Lower lobe of right lung (tissue), 2 donors: ENCODE measurements at regions not wholly inside any gene's neighbourhood (a gene's known extent, or its start where the extent isn't known, plus 50 kb on each side); places are given as distances from the start of the nearest gene placed in this dataset.

Source experiments
- ATAC-seq, 2 donors: fragments of 200-7000 bp; cut with Tn5 transposase; one replicate each; pipeline ENCODE4 v1.9.1; 2020 to 2022; ENCODE audit warnings: mild to moderate bottlenecking in 2 of 2, moderate library complexity in 2 of 2
- DNase-seq: peaks from one replicate; pipeline ENCODE4 v3.0.0-alpha.2; 2020
- H3K27ac ChIP-seq: fragments of 200-600 bp; one replicate; pipeline ENCODE4 v1.8.0; 2022
- H3K27me3 ChIP-seq: fragments of 200-600 bp; one replicate; pipeline ENCODE4 v1.8.0; 2022; ENCODE audit warnings: low read depth
- H3K36me3 ChIP-seq: fragments of 200-600 bp; one replicate; pipeline ENCODE4 v1.8.0; 2022; ENCODE audit warnings: mild to moderate bottlenecking
- H3K4me1 ChIP-seq: fragments of 200-600 bp; one replicate; pipeline ENCODE4 v1.8.0; 2022
- H3K4me3 ChIP-seq: fragments of 200-600 bp; one replicate; pipeline ENCODE4 v1.8.0; 2022; ENCODE audit warnings: mild to moderate bottlenecking
- H3K9me3 ChIP-seq: fragments of 200-600 bp; one replicate; pipeline ENCODE4 v1.8.0; 2022
- intact Hi-C: fragments of 100-400 bp; cut with DNase I; formaldehyde crosslinking; loops from one replicate; pipeline ENCODE4 v1.11.0; 2022
- TF ChIP-seq, protein P1 (sequence below): fragments of 200-600 bp; IDR thresholded peaks from one replicate; pipeline ENCODE4 v1.8.0; 2022; ENCODE audit warnings: antibody characterized with exemption, mild to moderate bottlenecking
- donor health status: DM: no; HTN: yes; CAD: no; lungs with severe emphysema.

DNA sequence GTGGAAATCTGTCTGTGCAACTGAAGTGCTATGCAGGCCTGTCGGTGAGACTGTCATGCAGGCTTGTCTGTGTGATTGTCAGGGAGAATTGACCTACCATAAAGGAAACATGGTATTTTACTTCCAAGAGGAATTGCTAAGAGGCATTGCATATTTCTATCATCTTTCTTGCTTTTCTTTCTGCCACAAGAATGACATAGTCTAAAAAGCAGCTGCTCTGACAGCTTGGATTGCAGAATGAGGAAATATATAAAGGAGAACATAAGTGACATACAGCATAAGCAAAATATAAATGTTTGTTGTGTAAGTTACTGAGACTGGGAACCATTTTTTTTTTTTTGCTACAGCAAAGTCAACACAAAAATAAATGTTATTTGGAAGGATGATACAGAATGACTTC is 105.1 kb downstream of the MANEA start:
- Histone ChIP-seq H3K27me3 (no peaks in the 10 kb centered on the region), H3K9me3 (no peaks in the 10 kb centered on the region), H3K27ac (no peak overlapping the region), H3K4me3 (no peak overlapping the region), H3K4me1 (no peaks in the 10 kb centered on the region), H3K36me3 (no peaks in the 10 kb centered on the region)
- intact Hi-C loops, result no loop called here
- TF ChIP-seq, protein P1, sequence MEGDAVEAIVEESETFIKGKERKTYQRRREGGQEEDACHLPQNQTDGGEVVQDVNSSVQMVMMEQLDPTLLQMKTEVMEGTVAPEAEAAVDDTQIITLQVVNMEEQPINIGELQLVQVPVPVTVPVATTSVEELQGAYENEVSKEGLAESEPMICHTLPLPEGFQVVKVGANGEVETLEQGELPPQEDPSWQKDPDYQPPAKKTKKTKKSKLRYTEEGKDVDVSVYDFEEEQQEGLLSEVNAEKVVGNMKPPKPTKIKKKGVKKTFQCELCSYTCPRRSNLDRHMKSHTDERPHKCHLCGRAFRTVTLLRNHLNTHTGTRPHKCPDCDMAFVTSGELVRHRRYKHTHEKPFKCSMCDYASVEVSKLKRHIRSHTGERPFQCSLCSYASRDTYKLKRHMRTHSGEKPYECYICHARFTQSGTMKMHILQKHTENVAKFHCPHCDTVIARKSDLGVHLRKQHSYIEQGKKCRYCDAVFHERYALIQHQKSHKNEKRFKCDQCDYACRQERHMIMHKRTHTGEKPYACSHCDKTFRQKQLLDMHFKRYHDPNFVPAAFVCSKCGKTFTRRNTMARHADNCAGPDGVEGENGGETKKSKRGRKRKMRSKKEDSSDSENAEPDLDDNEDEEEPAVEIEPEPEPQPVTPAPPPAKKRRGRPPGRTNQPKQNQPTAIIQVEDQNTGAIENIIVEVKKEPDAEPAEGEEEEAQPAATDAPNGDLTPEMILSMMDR, result no peak
- ATAC-seq (no peak), DNase-seq (no peak)

DNA sequence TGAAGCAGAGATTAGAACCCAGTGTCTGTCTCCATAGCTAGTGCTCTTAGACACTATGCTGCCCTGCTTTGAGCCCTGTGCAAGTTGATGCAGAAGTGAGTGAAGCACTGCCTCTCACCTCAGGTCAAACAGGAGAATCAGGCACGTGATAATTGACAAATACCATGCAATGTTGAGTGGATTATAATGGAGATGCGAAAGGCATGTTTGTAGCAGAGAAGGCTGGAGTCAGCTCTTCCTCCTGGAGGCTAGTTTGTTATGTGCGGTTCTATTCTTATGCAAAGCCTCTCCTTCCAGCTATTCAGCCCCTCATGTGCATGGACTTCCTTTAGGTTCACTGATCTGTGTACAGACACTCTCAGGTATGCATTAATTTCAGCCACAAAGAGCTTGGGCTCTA is 108.5 kb downstream of the MANEA start:
- Histone ChIP-seq H3K4me1 (no peaks in the 10 kb centered on the region), H3K27ac (no peak overlapping the region), H3K4me3 (no peak overlapping the region), H3K36me3 (no peaks in the 10 kb centered on the region), H3K27me3 (no peaks in the 10 kb centered on the region), H3K9me3 (no peaks in the 10 kb centered on the region)
- ATAC-seq, result no peak
- TF ChIP-seq, protein P1, result no peak
- DNase-seq, result no peak
- intact Hi-C loops, result no loop called here

DNA sequence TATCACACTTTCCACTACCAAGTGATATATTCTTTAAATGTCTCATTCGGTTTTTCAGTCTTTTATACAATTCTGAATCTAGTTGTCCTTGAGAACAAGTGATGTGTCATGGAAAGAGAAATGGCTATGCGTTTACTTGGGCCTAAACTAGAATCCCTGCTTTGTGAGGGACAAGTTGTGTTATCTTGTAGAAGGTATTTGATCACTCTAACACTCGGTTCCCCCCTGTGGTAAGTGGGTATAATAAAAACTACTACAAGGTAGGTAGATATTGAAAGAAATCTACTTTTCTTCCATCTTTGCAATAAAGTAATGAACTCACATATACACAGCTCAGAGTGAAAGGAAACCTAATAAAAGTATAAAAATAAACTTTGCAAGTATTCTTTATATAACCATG is 108.9 kb downstream of the MANEA start:
- ATAC-seq (no peak), DNase-seq (no peak)
- H3K4me3 ChIP-seq, result no peak overlapping the region
- TF ChIP-seq, protein P1, result no peak
- intact Hi-C loops, result no loop called here
- no peaks in the 10 kb centered on the region for H3K36me3 ChIP-seq
- no peak overlapping the region for H3K27ac ChIP-seq
- H3K4me1 ChIP-seq, result no peaks in the 10 kb centered on the region
- H3K9me3 ChIP-seq, result no peaks in the 10 kb centered on the region
- no peaks in the 10 kb centered on the region for H3K27me3 ChIP-seq

DNA sequence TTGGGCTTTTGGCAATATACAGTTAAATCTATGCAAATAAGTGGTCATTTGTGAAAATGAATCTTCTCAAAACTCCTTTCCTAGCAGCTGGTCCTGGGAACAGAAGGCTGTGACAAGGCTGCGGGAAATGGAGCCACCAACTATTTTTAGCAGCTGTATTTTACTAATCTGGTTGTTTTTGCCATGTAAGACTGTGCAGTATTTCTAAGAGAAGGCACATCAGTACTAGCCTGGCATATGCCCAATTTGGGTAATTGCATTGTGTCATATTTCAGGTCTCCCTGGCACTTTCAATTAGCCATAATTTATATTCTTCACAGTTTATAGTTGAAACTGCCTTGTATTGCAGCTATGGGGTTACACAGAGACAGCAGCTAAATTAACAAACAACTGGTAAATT is 109.6 kb downstream of the MANEA start:
- no peaks in the 10 kb centered on the region for H3K27me3 ChIP-seq
- no peaks in the 10 kb centered on the region for H3K36me3 ChIP-seq
- TF ChIP-seq, protein P1, result no peak
- H3K4me1 ChIP-seq, result no peaks in the 10 kb centered on the region
- no peaks in the 10 kb centered on the region for H3K9me3 ChIP-seq
- intact Hi-C loops, result no loop called here
- no peak for ATAC-seq
- no peak overlapping the region for H3K4me3 ChIP-seq
- no peak for DNase-seq
- H3K27ac ChIP-seq, result no peak overlapping the region

DNA sequence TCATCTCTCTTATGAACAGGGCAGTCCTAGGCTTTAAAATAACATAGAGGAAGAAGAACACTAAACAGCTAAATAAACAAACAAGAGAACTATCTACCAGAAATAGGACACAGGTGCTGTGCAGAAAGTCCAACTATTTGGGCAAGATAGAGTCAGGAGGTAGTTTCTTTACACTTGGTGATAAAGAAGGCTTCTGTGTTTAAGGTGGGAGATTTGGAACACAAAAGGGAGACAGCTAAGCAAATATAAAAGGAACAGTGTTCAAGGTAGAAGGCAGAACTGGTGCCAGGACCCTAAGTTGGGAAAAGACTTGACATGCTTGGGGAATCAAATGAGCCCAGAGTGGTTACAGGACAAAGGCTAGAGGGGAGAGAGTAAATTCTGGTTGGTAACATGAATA is 110.5 kb downstream of the MANEA start:
- no peaks in the 10 kb centered on the region for H3K27me3 ChIP-seq
- no peaks in the 10 kb centered on the region for H3K4me1 ChIP-seq
- H3K4me3 ChIP-seq, result no peak overlapping the region
- intact Hi-C loops, result no loop called here
- H3K9me3 ChIP-seq, result no peaks in the 10 kb centered on the region
- H3K36me3 ChIP-seq, result no peaks in the 10 kb centered on the region
- no peak for ATAC-seq
- TF ChIP-seq, protein P1, result no peak
- no peak overlapping the region for H3K27ac ChIP-seq
- DNase-seq, result no peak

DNA sequence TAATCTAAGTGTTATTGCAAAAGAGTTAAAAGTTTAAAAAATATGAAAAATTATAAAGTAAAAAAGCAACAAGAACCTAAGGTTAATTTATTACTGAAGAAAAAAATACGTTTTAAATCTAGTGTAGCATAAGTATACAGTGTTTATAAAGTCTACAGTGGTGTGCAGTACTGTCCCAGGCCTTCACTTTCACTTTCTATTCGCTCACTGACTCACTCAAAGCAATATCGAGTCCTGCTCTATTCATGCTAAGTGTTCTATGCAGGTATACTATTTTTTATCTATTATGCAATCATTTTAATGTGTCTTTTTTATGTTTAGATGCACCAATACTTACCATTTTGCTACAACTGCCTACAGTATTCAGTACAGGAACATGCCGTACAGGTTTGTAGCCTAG is 113.0 kb downstream of the MANEA start:
- Histone ChIP-seq H3K4me3 (no peak overlapping the region), H3K27ac (no peak overlapping the region), H3K9me3 (no peaks in the 10 kb centered on the region), H3K4me1 (no peaks in the 10 kb centered on the region), H3K27me3 (no peaks in the 10 kb centered on the region), H3K36me3 (no peaks in the 10 kb centered on the region)
- TF ChIP-seq, protein P1, result no peak
- no peak for DNase-seq
- no peak for ATAC-seq
- intact Hi-C loops, result no loop called here
